Ovary (tissue), 3 donors: ENCODE measurements at regions not wholly inside any gene's neighbourhood (a gene's known extent, or its start where the extent isn't known, plus 50 kb on each side); places are given as distances from the start of the nearest gene placed in this dataset.
"Not testable (repeated sequence)": the region's sequence is repeated elsewhere in the genome, so short reads cannot be mapped to it uniquely, and the experiment has no call there.

ENCODE experiments used
- CTCF ChIP-seq, 3 donors: fragments of 450-650 bp in 2 of 3; fragments of 200-600 bp in 1 of 3; IDR thresholded peaks; one replicate each; pipeline versions ENCODE4 v1.5.1 to v1.8.0; 2016 to 2022; ENCODE audit warnings: antibody characterized with exemption in 3 of 3, mild to moderate bottlenecking in 1 of 3
- EP300 ChIP-seq: sonication (generic); formaldehyde crosslinking; IDR thresholded peaks from one replicate; pipeline ENCODE4 v1.6.1; 2017; ENCODE audit warnings: antibody characterized with exemption
- POLR2A ChIP-seq: fragments of 450-650 bp; IDR thresholded peaks from one replicate; pipeline ENCODE4 v1.6.1; 2017; ENCODE audit warnings: antibody characterized with exemption, mild to moderate bottlenecking, moderate library complexity
- donor health status: DM: no; HTN: no; CAD: no.

- not testable (repeated sequence) for TF ChIP-seq CTCF (IDR thresholded peaks at IDR 0.05); POLR2A; EP300
Measured at GRCh38 chr1:148372051-148372726, 110.9 kb downstream of the PPIAL4G start.
